SK-N-SH treated with all-trans-retinoic acid at 6 μM for 48 hours (cell line): ENCODE measurements at regions not wholly inside any gene's neighbourhood (a gene's known extent, or its start where the extent isn't known, plus 50 kb on each side); places are given as distances from the start of the nearest gene placed in this dataset.

Source experiments
- ARNTL ChIP-seq: fragments of 450-650 bp; formaldehyde crosslinking; IDR thresholded peaks from 2 replicates; pipeline ENCODE4 v1.5.0; 2020; ENCODE audit warnings: low read depth, mild to moderate bottlenecking, moderate library complexity, borderline replicate concordance
- ESRRG ChIP-seq: fragments of 250-450 bp; sonication (Bioruptor Pico); IDR thresholded peaks from 2 replicates; pipeline ENCODE4 v1.6.1; 2021; ENCODE audit warnings: mild to moderate bottlenecking
- POU6F1 ChIP-seq: fragments of 250-450 bp; sonication (Bioruptor Pico); IDR thresholded peaks from 2 replicates; pipeline ENCODE4 v1.8.0; 2021; ENCODE audit warnings: low read depth, mild to moderate bottlenecking, moderate library complexity, borderline replicate concordance
- TCF4 ChIP-seq: fragments of 250-450 bp; sonication (Bioruptor Pico); IDR thresholded peaks from 2 replicates; pipeline ENCODE4 v1.8.0; 2021; ENCODE audit warnings: mild to moderate bottlenecking, moderate library complexity, borderline replicate concordance
- TSHZ2 ChIP-seq: fragments of 250-450 bp; sonication (Bioruptor Pico); IDR thresholded peaks from 2 replicates; pipeline ENCODE4 v1.5.0; 2020; ENCODE audit warnings: mild to moderate bottlenecking, moderate library complexity
- ZC3H10 ChIP-seq: fragments of 250-450 bp; sonication (Bioruptor Pico); IDR thresholded peaks from 2 replicates; pipeline ENCODE4 v1.5.1; 2021; ENCODE audit warnings: mild to moderate bottlenecking, moderate library complexity
- ZFP3 ChIP-seq: fragments of 250-450 bp; sonication (Bioruptor Pico); IDR thresholded peaks from 2 replicates; pipeline ENCODE4 v1.5.0; 2020; ENCODE audit warnings: mild to moderate bottlenecking, moderate library complexity
- ZFP30 ChIP-seq: fragments of 450-650 bp; formaldehyde crosslinking; IDR thresholded peaks from 2 replicates; pipeline ENCODE4 v1.5.0; 2022; ENCODE audit warnings: mild to moderate bottlenecking, moderate library complexity
- ZNF8 ChIP-seq: fragments of 450-650 bp; formaldehyde crosslinking; IDR thresholded peaks from 2 replicates; pipeline ENCODE4 v1.5.0; 2020; ENCODE audit warnings: mild to moderate bottlenecking, moderate library complexity
- TF ChIP-seq, protein P1 (sequence below): fragments of 250-450 bp; sonication (Bioruptor Pico); IDR thresholded peaks from 2 replicates; pipeline ENCODE4 v1.8.0; 2020; ENCODE audit warnings: mild to moderate bottlenecking, moderate library complexity, borderline replicate concordance
- TF ChIP-seq, protein P2 (sequence below): fragments of 250-450 bp; sonication (Bioruptor Pico); IDR thresholded peaks from 2 replicates; pipeline ENCODE4 v1.5.1; 2020; ENCODE audit warnings: low read depth, mild to moderate bottlenecking, moderate library complexity

DNA sequence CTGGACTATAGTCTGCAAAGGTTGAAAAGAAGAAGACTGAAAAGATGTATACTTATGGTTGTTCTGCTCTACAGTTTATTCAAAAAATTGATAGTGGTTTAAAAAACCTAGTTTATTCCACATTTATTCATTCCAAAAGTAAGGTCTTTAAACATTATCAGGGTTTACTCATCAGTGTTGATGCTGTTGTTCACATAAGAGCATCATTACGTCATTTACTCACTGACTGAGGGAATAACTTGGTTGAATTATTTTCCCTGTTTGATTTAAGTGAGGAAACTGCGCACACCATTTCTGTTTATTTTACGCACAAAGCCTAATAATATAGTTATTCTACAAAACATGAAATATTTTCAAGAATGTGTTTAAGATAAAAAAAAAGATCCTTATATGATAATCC, 303.1 kb upstream of the PRKD1 start:
- TF ChIP-seq, protein P1, sequence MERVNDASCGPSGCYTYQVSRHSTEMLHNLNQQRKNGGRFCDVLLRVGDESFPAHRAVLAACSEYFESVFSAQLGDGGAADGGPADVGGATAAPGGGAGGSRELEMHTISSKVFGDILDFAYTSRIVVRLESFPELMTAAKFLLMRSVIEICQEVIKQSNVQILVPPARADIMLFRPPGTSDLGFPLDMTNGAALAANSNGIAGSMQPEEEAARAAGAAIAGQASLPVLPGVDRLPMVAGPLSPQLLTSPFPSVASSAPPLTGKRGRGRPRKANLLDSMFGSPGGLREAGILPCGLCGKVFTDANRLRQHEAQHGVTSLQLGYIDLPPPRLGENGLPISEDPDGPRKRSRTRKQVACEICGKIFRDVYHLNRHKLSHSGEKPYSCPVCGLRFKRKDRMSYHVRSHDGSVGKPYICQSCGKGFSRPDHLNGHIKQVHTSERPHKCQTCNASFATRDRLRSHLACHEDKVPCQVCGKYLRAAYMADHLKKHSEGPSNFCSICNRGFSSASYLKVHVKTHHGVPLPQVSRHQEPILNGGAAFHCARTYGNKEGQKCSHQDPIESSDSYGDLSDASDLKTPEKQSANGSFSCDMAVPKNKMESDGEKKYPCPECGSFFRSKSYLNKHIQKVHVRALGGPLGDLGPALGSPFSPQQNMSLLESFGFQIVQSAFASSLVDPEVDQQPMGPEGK = no peak
- TF ChIP-seq ZFP30 (CRISPR knock-in tag) = no peak
- no peak for TF ChIP-seq ZC3H10 (CRISPR knock-in tag)
- TF ChIP-seq, protein P2, sequence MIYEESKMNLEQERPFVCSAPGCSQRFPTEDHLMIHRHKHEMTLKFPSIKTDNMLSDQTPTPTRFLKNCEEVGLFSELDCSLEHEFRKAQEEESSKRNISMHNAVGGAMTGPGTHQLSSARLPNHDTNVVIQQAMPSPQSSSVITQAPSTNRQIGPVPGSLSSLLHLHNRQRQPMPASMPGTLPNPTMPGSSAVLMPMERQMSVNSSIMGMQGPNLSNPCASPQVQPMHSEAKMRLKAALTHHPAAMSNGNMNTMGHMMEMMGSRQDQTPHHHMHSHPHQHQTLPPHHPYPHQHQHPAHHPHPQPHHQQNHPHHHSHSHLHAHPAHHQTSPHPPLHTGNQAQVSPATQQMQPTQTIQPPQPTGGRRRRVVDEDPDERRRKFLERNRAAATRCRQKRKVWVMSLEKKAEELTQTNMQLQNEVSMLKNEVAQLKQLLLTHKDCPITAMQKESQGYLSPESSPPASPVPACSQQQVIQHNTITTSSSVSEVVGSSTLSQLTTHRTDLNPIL = no peak
- TF ChIP-seq ESRRG (CRISPR knock-in tag) = no peak
- no peak for TF ChIP-seq POU6F1
- no peak for TF ChIP-seq ZFP3 (CRISPR knock-in tag)
- no peak for TF ChIP-seq ZNF8 (CRISPR knock-in tag)
- TF ChIP-seq TCF4 (CRISPR knock-in tag) = no peak
- TF ChIP-seq ARNTL = no peak
- TF ChIP-seq TSHZ2 (CRISPR knock-in tag) = no peak
